Islet precursor cell (in vitro differentiated cells): ENCODE measurements at regions not wholly inside any gene's neighbourhood (a gene's known extent, or its start where the extent isn't known, plus 50 kb on each side); places are given as distances from the start of the nearest gene placed in this dataset.

Experiments
- DNase-seq: peaks from one replicate; pipeline ENCODE4 v3.0.0-alpha.2; 2018

DNA sequence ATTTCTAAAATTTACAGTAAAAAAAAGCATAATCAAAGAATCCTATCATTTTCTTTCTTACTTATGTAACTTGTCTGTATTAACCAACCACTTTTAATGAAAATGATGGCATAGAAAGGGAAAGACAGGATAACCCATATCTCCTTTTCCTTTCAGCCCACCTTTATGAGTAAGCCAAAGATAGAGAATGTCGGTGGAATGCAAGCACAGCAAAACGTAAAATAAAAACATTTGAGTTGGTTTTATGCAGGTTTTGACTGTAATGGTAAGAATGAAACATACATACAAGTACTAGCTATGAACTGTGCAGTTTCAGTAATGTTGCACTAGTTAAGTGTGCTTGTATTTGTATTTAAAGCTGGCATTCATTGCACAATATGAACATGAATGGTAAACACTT is 360.3 kb downstream of the FOXG1 start:
- no peak for DNase-seq

DNA sequence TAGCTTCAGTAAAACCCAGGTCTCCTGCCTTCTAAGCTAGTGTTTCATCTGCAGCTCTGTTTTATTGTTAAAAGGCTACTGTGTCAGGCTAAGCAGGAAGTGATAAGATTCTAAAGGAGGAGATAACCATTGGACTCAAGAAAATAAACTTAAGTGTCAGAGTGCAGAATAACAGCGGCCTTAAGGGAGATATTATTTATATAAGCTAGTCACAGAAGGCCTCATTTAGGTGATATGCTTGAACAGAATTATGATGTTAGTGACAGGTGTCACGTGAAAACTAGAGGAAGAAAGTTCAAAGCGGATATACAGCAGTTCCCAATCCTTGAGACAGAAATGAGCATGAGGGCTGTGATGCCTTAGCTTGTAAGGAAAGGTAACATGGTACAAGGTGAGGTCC is 373.4 kb downstream of the FOXG1 start:
- DNase-seq = no peak

DNA sequence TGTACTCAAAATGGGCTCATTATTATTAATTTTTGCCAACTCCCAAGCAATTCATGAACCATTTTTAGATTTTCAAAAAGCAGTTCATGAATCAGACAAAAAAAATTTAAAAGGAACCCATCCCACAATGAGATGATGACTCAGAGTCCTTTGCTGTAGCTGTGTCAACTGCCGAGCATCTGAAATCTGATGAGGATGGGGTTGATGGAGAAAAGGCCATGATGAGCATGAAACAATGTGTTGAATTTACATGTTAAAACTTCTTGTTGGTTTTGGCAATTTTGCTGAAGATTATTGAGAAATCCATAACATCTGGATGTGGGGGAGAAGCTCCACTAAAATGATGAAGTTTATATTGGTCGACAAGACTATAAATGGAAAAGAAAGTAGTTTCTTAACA is 378.0 kb downstream of the FOXG1 start:
- no peak for DNase-seq

DNA sequence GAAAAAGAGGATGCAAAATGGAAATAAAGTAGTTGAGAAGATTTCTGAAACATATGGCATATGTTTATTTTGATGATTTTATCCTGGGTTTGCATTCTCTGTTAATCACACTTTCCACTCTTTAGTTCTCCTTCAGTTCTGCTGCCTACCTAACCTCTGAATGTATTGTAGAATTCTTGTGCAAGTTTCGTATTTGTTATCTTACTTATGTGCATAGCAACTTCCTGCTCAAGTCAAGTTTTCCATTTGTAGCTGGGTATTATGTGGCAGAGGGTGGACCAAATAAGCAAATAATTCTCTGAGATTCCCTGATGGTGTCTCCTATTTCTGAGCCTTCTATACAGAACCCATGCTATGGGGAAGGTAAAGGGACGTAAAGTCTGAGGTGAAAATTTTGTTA is 381.6 kb downstream of the FOXG1 start:
- DNase-seq = no peak

DNA sequence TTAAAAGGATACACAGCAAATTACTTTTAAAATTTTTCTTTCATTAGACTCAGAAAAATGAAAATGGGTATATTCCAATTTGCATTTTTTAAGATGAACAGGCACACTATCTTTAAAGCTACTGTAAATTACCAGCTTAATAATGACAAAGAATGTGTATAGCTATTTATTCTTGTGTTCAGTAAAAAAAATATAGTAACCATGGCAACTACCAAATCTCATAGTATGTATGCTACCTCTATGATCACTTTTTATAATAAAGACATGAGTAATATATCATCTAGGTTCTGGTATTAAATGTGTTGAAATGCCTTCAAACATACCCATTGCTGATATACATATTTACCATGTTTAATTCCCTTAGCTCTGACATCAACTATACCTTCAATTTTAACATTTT is 383.2 kb downstream of the FOXG1 start:
- DNase-seq = no peak

DNA sequence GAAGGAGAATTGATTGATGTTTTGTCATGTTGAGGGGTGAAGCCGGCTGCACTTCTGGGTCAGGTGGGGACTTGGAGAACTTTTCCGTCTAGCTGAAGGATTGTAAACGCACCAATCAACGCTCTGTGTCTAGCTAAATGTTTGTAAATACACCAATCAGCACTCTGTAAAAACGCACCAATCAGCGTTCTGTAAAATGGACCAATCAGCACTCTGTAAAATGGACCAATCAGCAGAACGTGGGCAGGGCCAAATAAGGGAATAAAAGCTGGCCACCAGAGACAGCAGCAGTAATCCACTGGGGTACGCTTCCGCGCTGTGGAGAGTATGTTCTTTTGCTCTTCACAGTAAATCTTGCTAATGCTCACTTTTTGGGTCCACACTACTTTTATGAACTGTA is 384.1 kb downstream of the FOXG1 start:
- no peak for DNase-seq

DNA sequence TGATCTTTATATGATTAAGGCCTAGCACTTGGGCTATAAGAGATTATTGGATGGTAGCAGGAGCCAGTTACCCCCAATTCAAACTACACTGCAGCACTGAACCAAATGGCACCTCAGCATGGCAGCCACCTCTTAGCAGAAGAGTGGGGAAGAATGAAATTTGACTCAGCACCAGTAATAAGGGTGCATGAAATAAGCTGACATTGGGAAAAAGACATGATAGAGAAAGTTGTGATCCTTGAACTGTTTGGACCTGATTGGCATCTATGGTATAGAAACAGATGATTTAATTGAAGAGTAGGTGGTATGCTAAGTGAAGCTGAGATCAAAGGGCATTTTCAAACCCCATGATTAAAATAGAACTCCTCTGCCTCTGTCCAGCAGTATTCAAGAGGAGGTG is 389.5 kb downstream of the FOXG1 start:
- DNase-seq = no peak

DNA sequence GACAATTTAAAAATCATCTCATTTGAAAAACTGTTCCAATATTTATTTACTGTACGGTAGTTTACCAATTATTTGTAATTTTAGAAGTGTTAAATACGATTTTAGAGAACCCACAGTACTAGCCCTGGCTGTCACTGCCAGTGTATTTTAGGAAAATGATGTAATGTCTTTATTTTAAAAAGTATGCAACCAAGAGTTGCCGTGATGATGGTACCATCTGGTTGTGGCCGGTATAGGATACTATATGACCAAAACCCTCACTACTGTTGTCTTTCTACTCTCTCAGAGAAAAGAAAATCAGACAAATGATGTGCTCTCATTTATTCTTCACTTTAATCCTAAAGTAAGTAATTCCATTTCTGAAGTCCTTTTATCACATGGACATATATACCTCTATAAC is 395.0 kb downstream of the FOXG1 start:
- DNase-seq = no peak

DNA sequence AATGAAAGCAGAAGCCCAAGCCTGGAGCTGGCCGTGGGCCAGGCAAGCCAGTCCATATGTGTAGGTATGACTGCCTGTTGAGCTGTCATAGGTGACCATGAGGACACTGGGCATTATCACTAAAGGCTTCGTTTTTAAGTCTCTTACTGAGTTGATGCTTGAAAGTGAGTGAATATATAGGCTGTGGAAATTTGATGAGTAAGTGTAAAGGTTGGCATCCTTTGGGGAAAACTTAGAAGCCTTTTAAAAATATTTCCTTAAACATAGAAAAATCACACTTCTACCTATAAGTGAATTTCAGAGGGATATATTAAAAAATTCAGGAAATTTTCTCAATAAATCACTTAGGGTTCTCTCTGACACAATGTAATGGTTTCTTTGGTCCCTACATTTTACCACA is 396.5 kb downstream of the FOXG1 start:
- DNase-seq = no peak

DNA sequence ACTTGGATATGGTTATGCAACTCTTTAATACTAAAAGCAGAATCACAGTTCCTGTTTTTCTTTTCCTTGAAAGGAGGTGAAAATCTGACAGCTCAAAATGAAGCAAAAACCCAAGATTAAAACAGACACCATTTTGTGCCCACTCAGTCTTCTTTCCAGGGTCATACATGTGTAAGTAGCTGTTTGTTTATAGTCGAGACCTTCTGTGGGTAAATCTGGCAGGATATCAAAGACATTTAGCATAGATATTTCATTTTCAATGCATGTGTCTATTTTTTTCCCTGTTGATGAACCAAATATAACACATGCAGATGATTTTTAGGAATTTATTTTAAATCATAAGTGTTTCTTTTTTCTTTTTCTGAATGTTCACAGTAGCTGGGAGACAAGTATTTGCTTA is 398.8 kb downstream of the FOXG1 start:
- no peak for DNase-seq

DNA sequence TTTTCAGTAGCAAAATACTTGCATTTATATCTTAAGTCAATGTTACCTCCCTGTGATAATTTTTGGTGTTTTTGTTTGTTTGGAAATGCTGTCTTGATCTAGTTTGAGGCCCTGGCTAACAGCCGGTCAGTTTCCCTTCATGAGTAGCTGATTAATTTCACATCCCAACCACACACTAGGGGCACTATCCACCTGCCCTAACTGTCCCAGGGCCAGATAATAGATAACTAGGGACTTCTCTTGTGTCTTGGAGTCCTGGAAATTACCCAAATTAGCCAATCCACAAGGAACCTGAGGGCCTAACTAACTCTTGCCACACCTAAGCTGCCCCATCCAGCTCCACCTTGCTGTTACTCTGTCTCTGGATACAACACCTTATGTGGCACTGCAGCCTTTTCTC is 399.9 kb downstream of the FOXG1 start:
- no peak for DNase-seq

DNA sequence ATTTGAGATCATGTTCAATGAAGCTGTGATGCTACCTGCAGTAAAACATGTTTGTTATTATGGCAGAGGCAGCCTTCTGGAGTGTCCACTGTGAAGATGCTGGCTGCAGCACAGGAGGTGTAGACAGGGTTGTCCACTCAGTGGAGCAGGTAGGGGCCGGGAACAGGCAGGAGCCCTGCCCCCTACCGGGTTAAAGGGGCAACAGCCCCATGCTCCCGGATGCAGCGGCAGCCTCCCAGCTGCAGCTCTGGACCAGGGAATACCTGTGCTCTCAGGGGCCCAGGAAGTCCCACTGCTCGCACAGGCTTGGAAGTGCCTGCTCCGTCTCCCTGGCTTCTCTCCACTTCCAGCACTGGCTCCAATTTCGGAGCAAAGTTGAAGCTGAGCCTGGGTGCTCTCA is 401.6 kb downstream of the FOXG1 start:
- DNase-seq = peak; percentile 72

DNA sequence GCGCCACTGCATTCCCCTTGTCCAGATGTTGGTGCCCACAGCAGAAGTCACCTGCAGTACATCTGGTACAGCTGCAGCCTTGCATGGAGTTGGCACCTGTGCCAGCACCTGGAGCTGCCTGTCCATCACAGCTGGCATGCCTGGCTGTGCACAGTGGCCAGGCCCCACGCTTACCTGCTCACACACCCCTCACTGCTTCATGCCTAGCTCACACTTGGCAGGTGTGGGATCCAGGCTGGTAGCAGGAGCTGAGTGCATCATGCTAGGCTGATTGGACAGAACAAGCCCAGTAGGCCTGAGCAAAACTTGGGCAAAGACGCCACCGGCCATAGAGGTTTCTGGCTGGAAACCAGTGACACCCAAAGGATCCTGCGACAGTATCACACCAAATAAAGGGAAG is 402.8 kb downstream of the FOXG1 start:
- no peak for DNase-seq

DNA sequence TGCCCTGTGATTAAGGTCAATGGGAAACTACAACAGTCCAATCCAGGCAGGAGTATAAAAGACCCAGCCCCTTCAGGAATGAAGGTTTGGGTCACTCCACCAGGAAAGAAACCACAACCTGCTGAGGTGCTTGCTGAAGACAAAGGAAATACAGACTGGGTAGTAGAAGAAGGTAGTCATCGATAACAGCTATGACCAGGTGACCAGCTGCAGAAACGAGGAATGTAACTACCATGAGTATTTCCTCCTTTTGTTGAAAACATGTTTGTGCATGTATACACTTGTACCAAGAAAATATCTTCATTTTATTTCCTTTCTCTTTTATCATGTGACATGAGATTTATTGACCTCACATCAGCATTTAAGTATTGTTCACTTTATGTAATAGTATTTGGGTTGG is 409.1 kb downstream of the FOXG1 start:
- DNase-seq = no peak

DNA sequence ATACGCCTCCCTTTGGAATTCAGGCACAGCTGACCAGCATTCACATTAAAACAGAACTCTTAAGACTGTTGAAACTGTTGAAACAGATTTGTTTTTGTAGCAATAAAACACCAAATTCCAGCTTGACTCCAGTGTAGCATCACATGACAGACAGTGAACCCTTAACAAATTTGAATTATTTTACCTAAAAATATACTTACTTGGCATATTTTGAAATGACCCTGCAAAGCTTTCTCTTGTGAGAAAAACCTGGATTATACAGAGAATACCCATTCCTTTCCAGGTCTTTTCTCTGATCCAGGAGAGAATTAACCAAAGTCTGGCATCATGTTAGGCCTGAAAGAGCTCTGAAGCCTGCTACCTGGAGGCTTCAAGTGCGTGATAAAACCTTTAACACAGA is 410.3 kb downstream of the FOXG1 start:
- no peak for DNase-seq

DNA sequence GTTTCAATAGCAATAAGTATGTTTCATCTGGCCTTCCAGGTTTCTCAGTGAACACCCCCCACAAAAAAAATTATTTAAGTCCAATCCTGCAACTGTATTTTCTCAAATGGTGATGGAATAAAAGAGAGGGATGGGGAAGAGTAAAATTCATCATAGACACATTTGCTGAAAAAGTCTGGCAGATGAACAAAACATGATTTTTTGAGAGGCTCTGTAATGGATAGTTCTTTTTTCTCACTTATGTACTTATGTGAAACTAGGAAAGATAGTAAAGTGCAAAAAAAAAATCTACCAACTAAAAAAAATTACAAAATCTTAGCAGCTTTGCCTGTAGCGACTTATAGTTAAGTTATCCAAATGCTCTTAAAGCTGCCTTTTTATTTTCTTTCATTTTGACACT is 412.4 kb downstream of the FOXG1 start:
- no peak for DNase-seq

DNA sequence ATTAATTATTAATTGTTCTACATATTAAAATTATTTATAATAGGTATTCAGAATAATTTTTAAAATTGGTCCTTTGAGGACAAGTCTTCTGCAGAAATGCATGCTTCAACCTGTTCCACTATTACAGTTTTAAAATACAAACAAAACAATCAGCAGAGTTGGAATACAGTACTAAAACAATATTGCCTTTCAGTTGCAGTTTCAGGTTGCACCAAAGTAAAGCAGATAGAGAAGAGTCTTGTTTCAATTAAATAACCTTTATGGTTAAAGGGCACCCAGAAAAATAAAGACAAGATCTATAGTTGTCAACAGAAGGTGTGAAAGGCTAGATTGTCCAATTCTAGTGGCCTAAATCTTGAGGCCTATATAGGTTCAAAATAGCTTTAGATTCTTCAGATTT is 424.5 kb downstream of the FOXG1 start:
- no peak for DNase-seq

DNA sequence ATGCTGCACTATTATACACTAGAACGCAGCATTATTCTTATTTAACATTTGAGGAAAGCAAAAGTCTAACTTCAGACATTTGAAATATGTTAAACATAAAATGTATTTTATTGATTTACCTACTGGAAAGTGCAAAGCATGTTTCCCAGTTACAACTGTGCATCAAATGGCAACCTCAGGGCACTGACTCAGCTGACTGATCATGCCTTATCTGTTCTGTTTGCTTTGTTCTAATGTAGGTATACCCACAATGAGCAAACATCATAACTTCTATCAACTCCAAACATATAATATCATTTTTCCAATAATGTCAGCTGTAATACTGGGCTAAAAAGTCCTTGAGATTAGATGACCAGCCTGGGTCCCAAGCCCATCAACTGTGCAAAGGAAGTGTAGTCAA is 431.0 kb downstream of the FOXG1 start:
- DNase-seq = no peak

DNA sequence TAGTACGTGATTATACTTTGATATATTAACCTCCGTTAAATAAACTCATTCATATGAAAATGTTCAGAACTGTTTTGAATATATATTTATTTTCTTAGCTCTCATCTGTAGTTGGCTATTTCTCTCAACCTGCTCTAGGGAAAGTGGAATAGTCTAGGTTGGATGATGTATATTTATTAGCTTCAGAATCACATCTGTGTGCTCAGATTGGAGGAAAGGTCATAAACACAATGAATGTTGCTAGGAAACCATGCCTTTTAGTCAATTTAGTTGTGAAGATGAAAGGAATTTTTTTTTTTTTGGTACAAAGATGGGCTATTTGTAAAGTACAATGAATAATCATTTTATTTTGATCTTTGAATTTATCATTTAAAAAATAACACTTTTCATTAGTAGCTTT is 439.1 kb downstream of the FOXG1 start:
- DNase-seq = no peak

DNA sequence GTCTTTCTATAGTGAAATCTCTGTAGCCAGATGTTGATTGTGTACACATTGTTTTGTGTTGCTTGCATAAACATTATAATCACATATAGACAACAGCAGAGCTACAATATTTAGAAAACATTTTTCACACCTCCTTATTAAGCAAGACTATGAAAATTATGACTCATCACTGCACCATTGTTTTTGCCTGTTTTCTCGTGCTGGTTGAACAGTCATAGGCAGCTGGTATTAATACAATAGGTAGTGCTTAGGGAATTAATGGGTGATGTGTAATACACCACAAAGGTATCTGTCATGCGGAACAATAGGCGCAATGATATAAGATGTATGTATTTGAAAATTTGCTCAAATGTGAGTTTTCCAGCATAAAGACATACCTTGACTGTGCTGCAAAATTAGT is 449.3 kb downstream of the FOXG1 start:
- no peak for DNase-seq

DNA sequence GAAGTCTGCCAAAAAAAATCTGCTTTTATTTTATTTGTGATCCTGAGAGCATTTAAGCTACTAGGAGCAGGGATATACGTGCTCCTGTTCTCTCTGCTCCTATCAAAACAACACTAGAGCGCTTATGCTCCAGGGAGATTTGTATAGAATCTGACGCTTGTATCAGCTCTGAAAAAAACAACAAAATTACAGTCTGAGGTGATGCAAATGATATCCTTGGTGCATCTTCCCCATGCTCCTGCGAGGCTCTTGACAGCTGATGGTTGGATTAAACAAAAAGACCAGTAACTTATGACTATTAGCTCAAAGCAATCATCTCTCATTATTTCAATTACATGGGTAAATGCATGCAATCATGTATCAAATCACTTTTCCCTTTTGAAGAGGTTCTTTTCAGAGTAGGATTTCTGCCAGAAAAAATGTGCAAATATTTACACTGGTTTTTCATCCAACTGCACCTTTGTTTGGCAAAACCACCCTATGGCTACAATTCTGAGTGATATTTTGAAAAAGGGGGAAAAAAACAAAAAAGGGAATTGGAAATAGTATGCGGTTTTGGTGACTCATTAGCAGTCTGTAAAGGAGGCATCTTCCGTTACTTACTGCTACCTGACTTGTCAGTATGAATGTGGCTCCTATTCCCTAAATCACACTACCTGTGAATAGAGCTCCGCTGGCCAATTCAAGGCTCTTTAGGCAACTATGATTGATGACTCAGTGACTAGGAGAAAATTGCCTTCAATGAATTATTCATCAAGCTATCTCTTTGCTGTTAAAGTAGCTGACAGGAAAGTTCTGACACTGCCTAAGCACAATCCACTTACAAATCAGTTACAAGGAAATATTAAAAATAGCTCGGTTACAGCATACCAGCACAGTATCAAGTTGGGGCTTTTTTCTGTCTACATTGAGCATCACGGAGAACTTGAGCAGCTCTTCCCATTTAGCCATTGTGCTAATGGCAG is 450.0 kb downstream of the FOXG1 start:
- DNase-seq = no peak

DNA sequence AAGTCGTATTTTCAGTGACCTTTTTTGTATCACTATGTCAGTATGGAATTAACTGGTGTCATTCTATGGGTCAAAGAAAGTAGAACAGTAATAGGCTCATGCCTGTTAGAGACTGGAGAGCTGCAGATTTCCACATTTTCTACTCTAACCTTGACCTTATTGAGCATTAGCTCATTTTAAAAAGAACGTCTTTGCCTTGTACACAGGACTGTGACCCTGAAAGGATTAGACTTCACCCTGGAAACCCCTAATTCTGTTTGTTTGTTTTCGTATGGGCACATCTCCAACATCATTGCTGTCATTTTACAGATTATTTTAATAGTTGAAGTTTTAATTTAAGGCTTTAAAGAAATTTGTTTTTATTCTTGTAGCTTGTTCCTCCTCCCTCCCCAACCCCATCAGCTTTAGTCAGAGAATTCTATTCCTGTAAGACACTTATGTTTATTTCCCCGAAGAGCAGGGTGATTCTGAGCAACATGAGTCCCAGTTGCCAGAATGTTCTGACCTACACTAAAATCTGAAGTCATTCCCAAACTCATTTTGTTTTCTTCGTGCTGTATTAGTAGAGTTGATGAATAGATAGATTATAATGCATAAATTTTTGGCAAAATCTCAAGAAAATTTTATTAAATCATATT is 451.3 kb downstream of the FOXG1 start:
- DNase-seq = no peak

DNA sequence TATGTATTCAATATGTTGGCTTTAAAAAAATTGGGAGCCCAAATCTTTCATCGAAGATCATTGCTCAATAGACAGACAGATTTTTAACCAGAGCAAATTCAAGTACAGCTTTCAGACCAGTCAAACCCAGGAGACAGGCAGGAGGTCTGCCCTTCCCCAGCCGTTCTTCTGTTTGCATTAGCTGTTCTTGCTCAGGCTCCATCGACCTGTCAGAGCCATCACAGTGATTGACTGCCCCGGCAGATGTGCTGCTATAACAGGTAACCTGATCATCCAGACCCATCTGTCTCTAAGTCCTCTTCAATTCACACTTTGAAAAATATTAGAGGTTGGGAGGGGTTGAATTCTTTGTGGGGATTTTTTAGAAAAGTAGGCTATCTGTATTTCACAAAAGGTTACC is 453.5 kb downstream of the FOXG1 start:
- no peak for DNase-seq

DNA sequence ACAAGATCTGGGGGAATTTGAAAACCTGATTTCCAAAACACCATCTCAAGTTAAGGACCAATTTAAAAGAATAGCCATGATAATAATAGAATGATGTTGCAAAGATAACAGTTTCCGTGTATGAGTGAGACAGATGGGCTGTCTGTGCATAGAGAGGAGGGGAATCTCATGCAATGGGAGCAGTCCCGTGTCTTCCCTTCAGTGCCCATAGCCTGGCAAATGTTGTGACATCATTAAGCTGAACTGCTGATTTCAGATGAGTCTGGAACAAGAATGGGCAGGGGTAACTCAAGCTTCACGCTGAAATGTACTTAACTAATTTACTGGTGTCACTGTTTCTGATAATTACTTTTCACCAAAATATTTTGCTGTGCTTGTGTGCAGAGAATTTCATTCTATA is 454.0 kb downstream of the FOXG1 start:
- DNase-seq = no peak

DNA sequence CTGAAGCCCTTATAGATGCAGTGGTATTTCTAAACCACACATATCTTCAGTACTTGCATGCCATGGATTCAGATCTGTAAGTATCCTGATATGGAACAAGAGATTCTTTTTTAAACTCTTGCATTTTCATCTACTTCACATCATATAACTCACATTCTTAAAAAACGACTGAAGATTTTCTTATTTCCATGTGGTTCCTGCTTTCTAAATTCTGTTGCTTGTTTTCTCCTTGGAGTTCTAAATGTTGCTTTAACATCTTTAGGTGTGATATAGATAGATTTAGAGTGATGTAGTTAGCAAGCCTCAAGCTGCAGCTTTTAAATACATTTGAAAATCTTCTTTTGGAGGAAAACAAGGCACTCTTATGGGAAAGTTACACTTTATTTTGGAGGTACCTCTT is 455.4 kb downstream of the FOXG1 start:
- no peak for DNase-seq
